COLO668 (cell line): ENCODE measurements at regions not wholly inside any gene's neighbourhood (a gene's known extent, or its start where the extent isn't known, plus 50 kb on each side); places are given as distances from the start of the nearest gene placed in this dataset.

ENCODE experiments used
- DNase-seq: peaks from one replicate; lab custom pipeline; 2025; ENCODE audit not compliant: unreplicated experiment; lab: John Stamatoyannopoulos, UW

DNA sequence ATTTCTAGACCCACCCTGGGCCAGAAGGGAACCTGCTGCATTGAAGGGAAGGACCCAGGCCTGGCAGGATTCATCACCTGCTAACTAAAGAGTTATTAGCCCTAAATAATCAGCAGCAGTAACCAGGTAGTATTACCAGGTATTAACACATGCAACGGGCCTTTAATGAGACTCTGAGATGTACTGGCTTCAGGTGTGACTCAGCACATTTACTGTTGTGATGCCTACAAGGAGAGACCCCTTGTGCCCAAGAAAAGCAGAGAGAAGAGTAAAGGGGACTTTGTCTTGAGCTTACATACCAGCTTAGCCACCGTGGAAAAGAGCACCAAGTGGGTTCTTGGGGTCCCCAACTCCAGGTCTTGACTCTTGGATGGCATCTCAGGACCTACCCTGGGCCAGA is 243.1 kb upstream of the SLC39A10 start:
- DNase-seq: no peak

GRCh38 chr2:195413422-195413821 is 243.6 kb upstream of the SLC39A10 start:
- DNase-seq: no peak

DNA sequence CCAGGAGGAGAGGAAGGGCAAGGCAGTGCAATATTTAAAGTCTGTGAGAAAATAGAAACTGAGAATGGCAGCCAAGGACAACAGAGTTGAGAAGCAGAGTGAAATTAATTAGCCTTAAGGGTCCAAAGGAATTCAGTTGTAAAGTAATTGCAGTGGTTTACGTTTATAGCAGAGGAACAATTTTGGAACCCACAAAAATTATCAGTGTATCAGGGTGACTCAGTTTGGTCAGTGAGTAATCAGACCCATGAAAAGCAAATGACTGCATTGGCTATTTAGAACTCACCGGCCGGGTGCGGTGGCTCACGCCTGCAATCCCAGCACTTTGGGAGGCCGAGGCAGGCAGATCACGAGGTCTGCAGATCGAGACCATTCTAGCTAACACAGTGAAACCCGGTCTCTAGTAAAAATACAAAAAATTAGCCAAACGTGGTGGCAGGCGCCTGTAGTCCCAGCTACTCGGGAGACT is 245.8 kb upstream of the SLC39A10 start:
- DNase-seq: no peak

DNA sequence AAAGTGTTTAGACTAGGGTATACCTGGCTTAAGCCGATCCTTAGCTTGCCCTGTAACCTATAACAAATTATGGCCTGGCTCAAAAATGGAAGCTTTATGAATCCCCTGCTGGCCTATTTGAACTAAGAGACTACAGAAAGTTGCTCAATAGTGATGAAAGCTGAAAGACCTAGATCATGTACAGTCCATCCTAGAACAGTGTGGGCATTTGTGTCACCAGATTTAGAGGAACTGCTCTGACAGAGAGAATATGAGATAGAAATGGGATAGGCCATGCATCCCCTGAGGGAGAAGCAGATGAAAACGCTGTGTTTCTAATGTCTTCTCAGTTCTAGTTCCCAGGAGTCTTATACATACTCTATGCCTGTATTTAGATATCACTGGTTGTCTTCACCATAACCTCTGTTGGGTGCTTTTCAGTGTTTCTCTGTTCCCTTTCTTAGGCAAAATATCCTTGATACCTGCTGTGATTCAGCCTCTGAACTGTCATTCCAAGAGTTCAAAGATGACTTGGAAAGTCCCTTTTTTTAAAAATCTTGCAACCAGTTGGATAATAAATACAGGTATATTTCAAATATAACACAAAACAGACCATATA is 246.9 kb upstream of the SLC39A10 start:
- DNase-seq: no peak

- DNase-seq: no peak
These were observed 248.2 kb upstream of the SLC39A10 start for GRCh38 chr2:195408811-195409210.

DNA sequence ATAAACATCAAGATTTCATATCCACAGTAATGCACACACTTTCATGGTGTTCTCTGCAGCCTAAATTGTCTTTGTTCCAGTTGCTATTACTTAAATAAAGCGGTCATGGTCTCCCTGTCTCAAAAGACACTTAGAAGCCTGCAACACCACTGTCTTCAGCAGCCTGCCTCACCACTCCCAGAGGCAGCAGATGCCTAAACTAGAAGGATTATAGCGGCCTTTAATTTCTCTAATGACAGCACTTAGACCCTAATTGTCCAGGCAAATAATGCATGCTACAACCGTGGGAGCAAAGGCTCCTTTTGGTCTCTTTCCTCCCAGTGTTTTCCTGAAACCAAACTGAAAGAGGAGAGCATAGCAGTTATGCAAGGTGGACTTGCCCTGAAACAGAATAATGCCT is 248.8 kb upstream of the SLC39A10 start:
- DNase-seq: no peak

DNA sequence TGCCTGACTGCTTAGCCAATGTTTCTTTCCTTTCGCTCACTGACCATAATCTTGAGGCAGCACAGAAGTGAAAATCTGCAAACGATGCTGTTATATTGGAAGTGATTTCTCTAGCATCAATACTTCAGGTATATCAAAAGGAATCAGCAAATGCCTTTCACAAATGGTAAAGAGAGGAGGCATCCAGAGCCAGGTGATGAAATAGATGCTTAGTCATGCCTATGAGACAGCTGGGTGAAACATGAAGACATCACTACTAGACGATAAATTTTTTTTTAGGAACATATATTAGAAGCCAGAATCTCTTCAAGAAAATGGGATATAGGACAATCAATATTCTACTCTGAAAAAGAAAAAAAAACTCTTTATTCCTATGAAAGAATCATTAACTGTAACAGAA is 249.2 kb upstream of the SLC39A10 start:
- no peak for DNase-seq

DNA sequence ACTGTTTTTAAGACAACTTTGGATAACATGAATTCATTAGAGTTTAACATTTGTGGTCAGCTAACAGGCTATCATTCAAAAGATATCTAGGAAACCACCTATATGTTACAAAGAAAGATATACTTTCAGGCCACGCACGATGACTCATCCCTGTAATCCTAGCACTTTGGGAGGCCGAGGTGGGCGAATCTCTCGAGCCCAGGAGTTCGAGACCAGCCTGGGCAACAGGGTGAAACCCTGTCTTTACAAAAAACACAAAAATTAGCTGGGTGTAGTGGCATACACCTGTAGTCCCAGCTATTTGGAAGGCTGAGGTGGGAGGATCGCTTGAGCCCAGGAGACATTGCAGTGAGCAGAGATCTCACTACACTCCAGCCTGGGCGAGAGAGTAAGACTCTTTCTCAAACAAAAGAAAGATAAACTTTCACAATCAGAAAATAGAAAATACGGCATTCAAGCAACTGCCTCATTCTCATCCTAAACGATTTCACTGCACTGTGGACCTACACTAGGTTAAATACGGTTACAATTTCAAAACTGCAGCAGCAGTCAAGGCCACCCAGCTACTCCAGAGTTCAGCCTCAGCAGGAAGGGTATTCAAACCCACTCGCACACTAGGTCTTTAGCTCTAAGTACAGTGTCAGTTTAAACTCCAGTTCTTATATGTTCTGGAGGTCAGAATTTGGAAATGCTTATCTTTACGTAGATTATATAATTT is 250.0 kb upstream of the SLC39A10 start:
- DNase-seq: no peak

- no peak for DNase-seq
These were observed 252.4 kb upstream of the SLC39A10 start for GRCh38 chr2:195404651-195405050.

GRCh38 chr2:195396479-195396878 is 260.5 kb upstream of the SLC39A10 start:
- DNase-seq: no peak

DNA sequence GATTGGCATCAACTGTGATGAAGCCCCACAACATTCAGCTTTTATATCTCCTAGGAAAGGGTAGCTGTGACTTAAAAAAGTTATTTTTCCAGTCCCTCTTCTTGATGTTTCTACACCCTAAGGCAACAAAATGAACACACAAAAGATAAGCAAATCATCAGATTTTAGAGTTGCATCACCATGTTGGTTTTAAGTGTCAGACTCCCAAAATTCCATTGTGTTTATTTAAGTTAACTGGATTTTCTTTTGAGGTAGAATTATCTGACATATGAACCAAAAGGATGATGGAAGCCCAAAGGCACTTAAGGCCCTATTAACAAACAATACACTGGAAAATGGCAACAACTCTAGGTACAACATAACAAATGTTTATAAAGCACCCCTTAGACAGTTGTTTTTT is 261.7 kb upstream of the SLC39A10 start:
- DNase-seq: no peak

- no peak for DNase-seq
These were observed 264.3 kb upstream of the SLC39A10 start for GRCh38 chr2:195392446-195393336.

GRCh38 chr2:195390686-195391321 is 266.2 kb upstream of the SLC39A10 start:
- DNase-seq: no peak

- no peak for DNase-seq
These were observed 269.0 kb upstream of the SLC39A10 start for GRCh38 chr2:195388028-195388427.

- DNase-seq: no peak
These were observed 274.8 kb upstream of the SLC39A10 start for GRCh38 chr2:195382186-195382585.

GRCh38 chr2:195370167-195370943 is 286.7 kb upstream of the SLC39A10 start:
- no peak for DNase-seq

- DNase-seq: no peak
These were observed 287.8 kb upstream of the SLC39A10 start for GRCh38 chr2:195369218-195369587.

GRCh38 chr2:195368249-195369217 is 288.5 kb upstream of the SLC39A10 start:
- DNase-seq: no peak

- DNase-seq: no peak
These were observed 289.2 kb upstream of the SLC39A10 start for GRCh38 chr2:195367809-195368208.
